ENCODE measurements at regions not wholly inside any gene's neighbourhood (a gene's known extent, or its start where the extent isn't known, plus 50 kb on each side); places are given as distances from the start of the nearest gene placed in this dataset.

DNA sequence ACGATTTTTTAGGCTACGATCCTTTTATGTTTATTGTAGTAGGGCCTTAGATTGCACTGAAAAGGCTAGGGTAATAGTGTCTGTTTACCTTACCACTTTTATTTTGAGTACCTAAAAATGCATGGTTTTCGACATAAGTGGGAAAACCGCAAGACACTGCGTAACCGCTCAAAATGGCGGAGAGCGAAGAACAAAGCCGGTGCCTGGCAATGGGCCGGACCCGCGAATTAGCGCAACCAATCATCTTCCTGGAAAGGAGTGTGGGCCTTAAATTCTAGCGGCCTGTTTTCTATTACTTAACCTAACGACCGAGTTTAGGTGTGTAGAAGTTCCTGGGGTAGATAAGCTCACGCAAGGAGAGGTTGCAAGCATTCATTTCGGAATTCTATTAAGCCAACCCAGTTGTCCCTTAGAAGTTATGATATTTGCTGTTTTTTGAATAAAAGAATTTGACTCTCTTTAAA lies 118.0 kb downstream of the HFE start:
- TF ChIP-seq CTCF (IDR thresholded peaks at IDR 0.05) (no peak), ZFX (IDR thresholded peaks at IDR 0.05; ENCODE audit: borderline replicate concordance) (no peak)

Data from 22Rv1 (cell line).